ENCODE measurements at regions not wholly inside any gene's neighbourhood (a gene's known extent, or its start where the extent isn't known, plus 50 kb on each side); places are given as distances from the start of the nearest gene placed in this dataset.

DNA sequence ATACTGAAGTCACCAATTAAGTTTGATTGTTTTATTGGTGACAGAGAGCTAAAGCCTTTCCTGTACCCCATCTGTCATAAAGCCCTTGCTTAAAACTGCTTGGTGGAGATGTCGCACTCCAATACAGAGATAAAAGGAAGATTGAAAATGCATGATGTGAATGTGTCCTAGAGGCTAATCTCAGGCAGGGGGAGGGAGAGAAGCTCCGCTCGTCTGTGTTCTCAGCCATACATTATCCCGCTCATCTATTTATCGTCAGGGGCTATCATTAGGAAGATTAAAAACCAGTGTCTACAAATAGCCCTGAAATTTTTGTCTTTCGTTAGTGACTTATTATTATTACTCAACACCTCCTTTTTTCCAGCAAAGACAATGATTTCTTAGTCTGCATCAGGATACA, 110.3 kb downstream of the CMPK2 start:
- no peak overlapping the region for H3K4me3 ChIP-seq (ENCODE audit: low read depth, low read length)
- TF ChIP-seq, protein P1, sequence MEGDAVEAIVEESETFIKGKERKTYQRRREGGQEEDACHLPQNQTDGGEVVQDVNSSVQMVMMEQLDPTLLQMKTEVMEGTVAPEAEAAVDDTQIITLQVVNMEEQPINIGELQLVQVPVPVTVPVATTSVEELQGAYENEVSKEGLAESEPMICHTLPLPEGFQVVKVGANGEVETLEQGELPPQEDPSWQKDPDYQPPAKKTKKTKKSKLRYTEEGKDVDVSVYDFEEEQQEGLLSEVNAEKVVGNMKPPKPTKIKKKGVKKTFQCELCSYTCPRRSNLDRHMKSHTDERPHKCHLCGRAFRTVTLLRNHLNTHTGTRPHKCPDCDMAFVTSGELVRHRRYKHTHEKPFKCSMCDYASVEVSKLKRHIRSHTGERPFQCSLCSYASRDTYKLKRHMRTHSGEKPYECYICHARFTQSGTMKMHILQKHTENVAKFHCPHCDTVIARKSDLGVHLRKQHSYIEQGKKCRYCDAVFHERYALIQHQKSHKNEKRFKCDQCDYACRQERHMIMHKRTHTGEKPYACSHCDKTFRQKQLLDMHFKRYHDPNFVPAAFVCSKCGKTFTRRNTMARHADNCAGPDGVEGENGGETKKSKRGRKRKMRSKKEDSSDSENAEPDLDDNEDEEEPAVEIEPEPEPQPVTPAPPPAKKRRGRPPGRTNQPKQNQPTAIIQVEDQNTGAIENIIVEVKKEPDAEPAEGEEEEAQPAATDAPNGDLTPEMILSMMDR (IDR thresholded peaks at IDR 0.05; ENCODE audit: borderline replicate concordance, insufficient read depth, low read depth, low read length) = no peak

DNA sequence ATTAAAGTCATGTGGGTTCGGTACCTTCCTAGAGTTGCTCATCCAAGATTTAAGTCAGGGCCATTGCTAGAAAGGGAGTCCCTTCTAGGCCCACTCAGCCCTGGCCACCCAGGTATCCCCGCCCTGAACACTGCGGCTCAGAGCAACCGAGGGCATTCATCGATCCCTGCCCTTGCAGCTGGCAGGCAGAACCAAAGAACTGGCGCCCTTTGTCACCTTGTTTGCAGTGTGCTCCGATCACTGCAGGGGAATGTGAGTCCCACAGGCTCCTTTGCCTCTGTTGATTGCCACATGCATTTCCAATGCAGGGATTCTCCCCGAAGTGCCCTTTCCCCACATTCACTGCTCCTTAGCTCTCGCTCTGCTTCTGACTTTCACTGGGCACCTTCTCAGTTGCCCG, 108.5 kb downstream of the CMPK2 start:
- TF ChIP-seq, protein P1 (IDR thresholded peaks at IDR 0.05; ENCODE audit: borderline replicate concordance, insufficient read depth, low read depth, low read length) = no peak
- no peak overlapping the region for H3K4me3 ChIP-seq (ENCODE audit: low read depth, low read length)

DNA sequence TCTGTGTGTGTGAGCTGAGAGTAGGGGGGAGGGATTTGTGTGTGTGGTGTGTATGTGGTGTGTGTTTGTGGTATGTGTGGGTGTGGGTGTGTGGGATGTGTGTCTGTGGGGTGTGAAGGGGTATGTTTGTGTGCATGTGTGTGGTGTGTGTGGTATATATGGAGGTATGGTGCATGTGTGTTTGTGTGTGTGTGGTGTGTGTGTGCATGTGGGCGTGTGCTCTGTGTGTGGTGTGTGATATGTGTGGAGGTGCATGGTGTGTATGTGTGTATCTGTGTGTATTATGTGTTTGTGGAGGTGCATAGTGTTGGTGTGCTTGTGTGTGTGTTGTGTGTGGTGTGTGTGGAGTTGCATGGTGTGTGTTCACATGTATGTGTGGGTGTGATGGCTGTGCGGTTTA, 106.0 kb downstream of the CMPK2 start:
- H3K4me3 ChIP-seq (ENCODE audit: low read depth, low read length) = no peak overlapping the region
- TF ChIP-seq, protein P1 (IDR thresholded peaks at IDR 0.05; ENCODE audit: borderline replicate concordance, insufficient read depth, low read depth, low read length) = no peak

DNA sequence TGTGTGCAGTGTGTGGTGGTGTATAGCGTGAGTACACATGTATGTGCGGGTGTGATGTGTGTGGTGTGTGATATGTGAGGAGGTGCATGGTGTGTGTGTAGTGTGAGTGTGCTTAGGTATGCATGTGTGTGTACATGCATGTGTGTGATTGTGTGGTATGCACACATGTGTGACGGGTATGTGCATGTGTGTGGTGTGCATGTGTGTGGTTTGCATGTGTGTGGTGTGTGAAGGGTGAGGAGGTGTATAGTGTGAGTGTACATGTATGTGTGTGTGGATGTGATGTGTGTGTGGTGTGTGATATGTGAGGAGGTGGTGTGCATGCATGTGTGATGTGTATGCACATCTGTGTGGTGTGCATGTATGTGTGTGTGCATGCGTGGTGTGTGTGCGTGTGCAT, 105.6 kb downstream of the CMPK2 start:
- TF ChIP-seq, protein P1 (IDR thresholded peaks at IDR 0.05; ENCODE audit: borderline replicate concordance, insufficient read depth, low read depth, low read length) = no peak
- H3K4me3 ChIP-seq (ENCODE audit: low read depth, low read length) = no peak overlapping the region

DNA sequence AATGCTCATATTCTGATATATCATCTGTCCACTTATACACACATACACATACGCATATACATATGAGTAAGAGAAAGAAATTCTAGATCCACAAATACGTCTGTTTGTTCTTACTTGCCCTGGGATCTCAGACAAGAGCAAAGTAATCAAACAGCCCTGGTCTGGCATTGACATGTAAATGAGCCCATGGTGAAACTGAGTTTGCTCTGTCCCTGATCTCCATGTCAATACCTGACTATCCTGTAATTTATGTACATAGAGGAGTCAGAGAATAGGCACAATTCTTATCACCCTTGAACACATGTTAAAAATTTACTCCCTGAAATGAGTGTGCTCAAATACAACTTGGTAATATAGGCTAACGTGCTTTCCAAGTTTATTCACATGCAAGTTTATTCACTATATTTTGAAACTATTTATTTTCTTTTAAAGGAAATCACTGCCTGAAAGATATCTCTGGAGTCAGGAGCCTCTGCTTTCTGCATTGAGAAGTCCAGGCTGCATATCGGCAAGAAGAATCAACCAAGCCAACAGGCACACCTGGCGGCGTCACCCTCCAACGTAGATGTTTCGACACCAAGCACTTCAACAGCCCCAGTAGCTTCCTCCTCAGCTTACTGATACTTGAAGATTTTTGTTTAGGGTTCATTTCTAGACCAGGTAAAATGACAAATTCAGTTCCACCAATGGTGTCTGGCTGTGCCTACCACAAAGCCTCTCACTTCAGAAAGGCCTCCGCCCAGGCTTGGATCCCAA, 100.6 kb downstream of the CMPK2 start:
- H3K4me3 ChIP-seq (ENCODE audit: low read depth, low read length) = no peak overlapping the region
- TF ChIP-seq, protein P1 (IDR thresholded peaks at IDR 0.05; ENCODE audit: borderline replicate concordance, insufficient read depth, low read depth, low read length) = no peak

DNA sequence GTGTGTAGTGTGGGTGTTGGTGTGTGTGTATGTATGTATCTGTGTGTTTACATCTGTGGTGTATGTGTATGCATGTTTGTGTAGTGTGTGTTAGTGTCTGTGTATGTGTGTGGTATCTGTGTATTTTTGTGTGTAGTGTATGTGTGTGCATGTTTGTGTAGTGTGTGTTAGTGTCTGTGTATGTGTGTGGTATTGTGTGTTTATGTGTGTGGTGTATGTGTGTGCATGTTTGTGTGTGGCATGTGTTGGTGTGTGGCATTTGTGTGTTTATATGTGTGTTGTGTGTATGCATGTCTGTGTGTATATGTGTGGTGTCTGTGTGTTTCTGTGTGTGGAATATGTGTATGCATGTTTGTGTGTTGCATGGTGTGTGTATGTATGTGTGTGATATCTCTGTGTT, 96.4 kb downstream of the CMPK2 start:
- TF ChIP-seq, protein P1 (IDR thresholded peaks at IDR 0.05; ENCODE audit: borderline replicate concordance, insufficient read depth, low read depth, low read length) = no peak
- no peak overlapping the region for H3K4me3 ChIP-seq (ENCODE audit: low read depth, low read length)

DNA sequence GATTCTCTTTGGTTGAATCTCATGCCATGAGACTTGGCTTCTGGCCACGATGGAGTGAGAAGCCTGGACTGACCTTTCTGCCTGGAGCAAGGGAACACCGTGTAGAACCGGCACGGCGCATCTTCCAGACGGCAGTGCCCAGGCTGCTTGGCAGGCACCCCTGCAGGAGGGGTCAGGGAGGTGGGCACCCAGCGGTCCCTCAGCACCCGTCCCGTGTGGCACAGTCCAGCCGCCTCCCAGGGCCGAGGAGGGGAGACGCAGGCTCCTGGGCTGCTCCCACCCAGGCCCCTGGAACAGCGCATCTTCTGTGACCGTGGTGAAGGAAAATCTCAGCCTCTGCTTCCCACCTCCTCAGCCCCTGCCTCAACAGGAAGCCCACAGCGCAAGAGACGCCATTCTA, 95.7 kb downstream of the CMPK2 start:
- TF ChIP-seq, protein P1 (IDR thresholded peaks at IDR 0.05; ENCODE audit: borderline replicate concordance, insufficient read depth, low read depth, low read length) = no peak
- H3K4me3 ChIP-seq (ENCODE audit: low read depth, low read length) = no peak overlapping the region

All from GM12875 (cell line).